K562 (cell line): ENCODE measurements at regions not wholly inside any gene's neighbourhood (a gene's known extent, or its start where the extent isn't known, plus 50 kb on each side); places are given as distances from the start of the nearest gene placed in this dataset.

Experiments
- AFF4 ChIP-seq: sonication (generic); formaldehyde crosslinking; IDR thresholded peaks from 2 replicates; pipeline ENCODE4 v1.8.0; 2023; ENCODE audit warnings: mild to moderate bottlenecking, missing genetic modification reagents
- ARHGAP35 ChIP-seq: fragments of 450-650 bp; IDR thresholded peaks from 2 replicates; pipeline ENCODE4 v1.6.1; 2018; ENCODE audit not compliant: partially characterized antibody
- DMBX1 ChIP-seq: fragments of 250-450 bp; sonication (Bioruptor Pico); IDR thresholded peaks from 2 replicates; pipeline ENCODE4 v1.8.0; 2022; ENCODE audit warnings: inconsistent platforms, mild to moderate bottlenecking, moderate library complexity, borderline replicate concordance
- JUN ChIP-seq, 2 experiments: sonication (generic) in 1 of 2; formaldehyde crosslinking in 1 of 2; IDR thresholded peaks; 2 replicates each; pipeline versions ENCODE4 v1.6.1 to v1.8.0; 2012 to 2022; ENCODE audit warnings: borderline replicate concordance in 2 of 2, mild to moderate bottlenecking in 2 of 2, improper control_type of control experiment in 1 of 2, low read depth in 1 of 2, low read length in 1 of 2, missing genetic modification reagents in 1 of 2
- L3MBTL2 ChIP-seq: fragments of 450-650 bp; IDR thresholded peaks from 2 replicates; pipeline ENCODE4 v1.6.1; 2016; ENCODE audit warnings: mild to moderate bottlenecking, moderate library complexity
- REST ChIP-seq, 2 experiments: fragments of 450-650 bp; formaldehyde crosslinking in 1 of 2; IDR thresholded peaks; 2 replicates each; pipeline versions ENCODE4 v1.4.0 to v1.6.1; 2014 to 2020; ENCODE audit warnings: mild to moderate bottlenecking in 2 of 2, borderline replicate concordance in 1 of 2, low read depth in 1 of 2
- TEAD4 ChIP-seq, 2 experiments: sonication (generic) in 1 of 2; formaldehyde crosslinking in 1 of 2; IDR thresholded peaks; 2 replicates each; pipeline versions ENCODE4 v1.6.1 to v1.8.0; 2012 to 2022; ENCODE audit warnings: borderline replicate concordance in 1 of 2, inconsistent platforms in 1 of 2, low read length in 1 of 2, mild to moderate bottlenecking in 1 of 2, missing genetic modification reagents in 1 of 2
- TFAM ChIP-seq: fragments of 250-450 bp; sonication (Bioruptor Pico); conservative IDR thresholded peaks from 2 replicates; pipeline ENCODE4 v1.5.0; 2021; ENCODE audit warnings: mild to moderate bottlenecking, moderate library complexity
- ZNF780A ChIP-seq: fragments of 250-450 bp; sonication (Bioruptor Pico); IDR thresholded peaks from 2 replicates; pipeline ENCODE4 v1.5.0; 2021; ENCODE audit warnings: mild to moderate bottlenecking
- TF ChIP-seq, protein P1 (sequence below): IDR thresholded peaks from 2 replicates; pipeline ENCODE4 v1.6.1; 2011; ENCODE audit warnings: borderline replicate concordance, low read depth, mild to moderate bottlenecking, moderate library complexity, low read length; ENCODE audit not compliant: insufficient read depth, poor library complexity, severe bottlenecking

- TF ChIP-seq TFAM (CRISPR knock-in tag) = no peak
- TF ChIP-seq DMBX1 (CRISPR knock-in tag) = no peak
- peak; percentile 92 for TF ChIP-seq JUN (IDR thresholded peaks at IDR 0.05; ENCODE audit: borderline replicate concordance, low read depth, low read length)
- no peak for TF ChIP-seq JUN (CRISPR knock-in tag; IDR thresholded peaks at IDR 0.05; ENCODE audit: borderline replicate concordance)
- TF ChIP-seq ARHGAP35 = no peak
- peak; percentile 44; the same call in 1 of the 2 replicates for TF ChIP-seq TEAD4 (IDR thresholded peaks at IDR 0.05; ENCODE audit: low read length)
- TF ChIP-seq TEAD4 (CRISPR knock-in tag; IDR thresholded peaks at IDR 0.05; ENCODE audit: borderline replicate concordance) = no peak
- no peak for TF ChIP-seq AFF4 (CRISPR knock-in tag)
- TF ChIP-seq REST (IDR thresholded peaks at IDR 0.05; ENCODE audit: borderline replicate concordance) = peak; percentile 12; the same call in 1 of the 2 replicates
- TF ChIP-seq REST (CRISPR knock-in tag; IDR thresholded peaks at IDR 0.05; ENCODE audit: low read depth) = no peak
- peak; percentile 49 for TF ChIP-seq L3MBTL2
- no peak for TF ChIP-seq ZNF780A
- TF ChIP-seq, protein P1, sequence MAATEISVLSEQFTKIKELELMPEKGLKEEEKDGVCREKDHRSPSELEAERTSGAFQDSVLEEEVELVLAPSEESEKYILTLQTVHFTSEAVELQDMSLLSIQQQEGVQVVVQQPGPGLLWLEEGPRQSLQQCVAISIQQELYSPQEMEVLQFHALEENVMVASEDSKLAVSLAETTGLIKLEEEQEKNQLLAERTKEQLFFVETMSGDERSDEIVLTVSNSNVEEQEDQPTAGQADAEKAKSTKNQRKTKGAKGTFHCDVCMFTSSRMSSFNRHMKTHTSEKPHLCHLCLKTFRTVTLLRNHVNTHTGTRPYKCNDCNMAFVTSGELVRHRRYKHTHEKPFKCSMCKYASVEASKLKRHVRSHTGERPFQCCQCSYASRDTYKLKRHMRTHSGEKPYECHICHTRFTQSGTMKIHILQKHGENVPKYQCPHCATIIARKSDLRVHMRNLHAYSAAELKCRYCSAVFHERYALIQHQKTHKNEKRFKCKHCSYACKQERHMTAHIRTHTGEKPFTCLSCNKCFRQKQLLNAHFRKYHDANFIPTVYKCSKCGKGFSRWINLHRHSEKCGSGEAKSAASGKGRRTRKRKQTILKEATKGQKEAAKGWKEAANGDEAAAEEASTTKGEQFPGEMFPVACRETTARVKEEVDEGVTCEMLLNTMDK = no peak
These were observed 91.2 kb upstream of the CHD1 start (continued) for GRCh38 chr5:99019812-99020697.
